ENCODE measurements at regions not wholly inside any gene's neighbourhood (a gene's known extent, or its start where the extent isn't known, plus 50 kb on each side); places are given as distances from the start of the nearest gene placed in this dataset.

- no peak for DNase-seq (ENCODE audit: low spot score)
Measured at GRCh38 chr14:97655169-97655948, 858.2 kb downstream of the VRK1 start.

GRCh38 chr14:97657609-97658008 is 860.4 kb downstream of the VRK1 start:
- no peak for DNase-seq (ENCODE audit: low spot score)

GRCh38 chr14:97687944-97688630 is 890.9 kb downstream of the VRK1 start:
- DNase-seq (ENCODE audit: low spot score), result no peak

GRCh38 chr14:97688631-97689336 is 891.6 kb downstream of the VRK1 start:
- DNase-seq (ENCODE audit: low spot score), result no peak

DNA sequence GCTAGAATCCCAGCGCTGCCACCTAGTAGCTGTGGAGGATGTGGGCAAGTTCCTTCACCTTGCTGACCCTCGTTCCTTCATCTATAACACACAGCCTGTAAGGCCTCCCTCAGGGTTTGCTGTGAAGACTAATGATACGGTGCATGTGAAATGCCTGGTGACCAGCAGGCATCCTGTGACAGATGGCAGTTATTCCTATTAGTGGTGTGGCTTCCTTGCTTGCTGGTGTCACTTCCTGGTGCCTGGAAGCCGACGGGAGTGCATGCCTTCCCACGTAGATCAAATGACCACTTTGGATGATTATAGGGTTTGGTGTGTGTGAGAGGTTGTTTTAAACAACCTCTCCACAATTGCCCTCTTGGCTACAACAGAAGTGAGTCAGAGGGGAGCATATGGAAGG is 894.9 kb downstream of the VRK1 start:
- no peak for DNase-seq (ENCODE audit: low spot score)

DNA sequence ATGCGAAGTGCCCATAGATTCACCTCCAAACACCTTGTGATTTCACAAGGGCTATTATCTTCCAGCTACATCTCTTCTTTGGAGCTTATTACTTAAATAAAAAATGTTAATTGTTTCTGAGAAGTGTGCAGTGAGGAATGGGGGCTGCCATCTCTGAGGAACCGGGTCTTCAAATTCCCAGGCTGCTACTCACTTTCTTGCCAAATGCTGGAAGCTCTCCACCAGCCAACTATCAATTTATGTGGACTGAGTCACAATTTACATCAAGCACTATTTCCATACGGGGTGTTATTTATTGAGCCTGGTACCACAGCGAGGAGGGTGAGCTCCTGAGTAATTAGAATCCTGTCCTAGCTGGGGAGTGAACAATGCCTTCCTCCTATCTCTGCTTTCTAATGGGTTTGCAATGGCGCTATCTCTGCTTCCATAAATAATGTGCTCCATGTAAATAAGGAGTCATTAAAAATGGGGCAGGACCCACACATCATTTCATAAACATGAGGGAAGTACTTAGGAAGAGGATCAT is 898.3 kb downstream of the VRK1 start:
- DNase-seq (ENCODE audit: low spot score), result no peak

GRCh38 chr14:97697772-97698171 is 900.6 kb downstream of the VRK1 start:
- DNase-seq (ENCODE audit: low spot score), result no peak

DNA sequence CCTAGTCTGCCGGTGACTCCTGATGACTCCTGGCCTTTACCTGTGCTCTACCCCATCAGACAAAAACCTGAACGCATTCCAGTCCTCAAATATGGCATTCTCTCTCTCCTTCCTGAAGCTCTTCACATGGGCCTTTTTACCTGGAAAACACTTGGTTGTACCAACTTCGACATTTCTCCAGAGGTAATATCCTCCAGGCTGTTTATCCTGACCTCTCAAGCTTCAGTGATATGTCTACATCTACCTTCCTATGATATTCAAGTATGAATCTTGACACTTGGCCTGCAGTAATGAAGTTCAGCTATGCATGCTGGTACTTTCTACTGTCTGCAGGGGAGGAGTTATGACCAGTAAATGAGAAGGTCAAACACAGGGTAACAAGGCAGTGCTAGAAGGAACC is 901.8 kb downstream of the VRK1 start:
- no peak for DNase-seq (ENCODE audit: low spot score)

GRCh38 chr14:97703006-97703760 is 906.0 kb downstream of the VRK1 start:
- DNase-seq (ENCODE audit: low spot score), result no peak

DNA sequence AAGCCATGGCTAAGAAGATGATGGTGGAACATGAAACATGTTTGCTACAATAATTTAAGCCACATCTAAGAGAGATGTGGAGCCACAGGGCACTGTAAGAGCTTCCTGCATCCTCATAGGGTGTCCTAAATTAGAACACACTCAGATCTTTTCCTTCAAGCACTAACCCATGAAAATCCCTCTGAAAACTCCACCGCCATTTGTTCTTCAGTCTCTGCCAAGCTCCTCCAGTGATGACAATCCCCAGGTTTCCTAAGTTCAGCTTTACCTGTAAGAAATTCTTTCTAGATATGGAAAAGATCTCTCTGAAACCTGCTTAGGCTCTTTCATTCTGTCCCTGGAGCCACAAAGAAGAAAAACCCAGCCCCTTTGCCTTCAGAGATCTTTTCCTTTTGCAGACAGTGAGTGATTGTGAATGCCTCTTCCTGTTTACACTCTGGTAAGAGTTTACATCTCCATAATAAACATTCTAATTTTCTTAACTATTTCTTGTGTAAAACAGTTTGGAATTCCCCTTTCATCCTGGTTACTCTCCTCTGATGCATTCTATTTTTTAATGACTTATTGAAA is 907.2 kb downstream of the VRK1 start:
- no peak for DNase-seq (ENCODE audit: low spot score)

- DNase-seq (ENCODE audit: low spot score), result no peak
Measured at GRCh38 chr14:97705107-97705506, 907.9 kb downstream of the VRK1 start.

DNA sequence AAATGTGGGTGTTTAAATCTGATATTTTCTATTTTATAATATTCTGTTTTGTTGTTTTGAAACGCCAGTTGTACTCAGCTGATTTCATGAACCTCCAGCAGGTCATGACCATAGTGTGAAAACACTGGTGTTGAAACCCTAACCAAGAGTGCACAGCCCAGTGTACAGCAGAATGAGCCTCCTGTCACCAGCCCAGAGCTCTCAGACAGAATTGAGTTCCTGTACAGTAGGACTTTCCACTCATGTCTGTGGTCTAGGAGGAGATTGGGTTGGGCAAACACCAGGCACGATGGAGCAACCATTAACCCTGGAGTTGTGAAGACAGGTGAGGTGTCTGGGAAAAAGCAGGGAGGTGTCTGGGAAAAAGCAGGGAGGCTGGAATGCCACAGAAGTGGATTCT is 908.8 kb downstream of the VRK1 start:
- no peak for DNase-seq (ENCODE audit: low spot score)

DNA sequence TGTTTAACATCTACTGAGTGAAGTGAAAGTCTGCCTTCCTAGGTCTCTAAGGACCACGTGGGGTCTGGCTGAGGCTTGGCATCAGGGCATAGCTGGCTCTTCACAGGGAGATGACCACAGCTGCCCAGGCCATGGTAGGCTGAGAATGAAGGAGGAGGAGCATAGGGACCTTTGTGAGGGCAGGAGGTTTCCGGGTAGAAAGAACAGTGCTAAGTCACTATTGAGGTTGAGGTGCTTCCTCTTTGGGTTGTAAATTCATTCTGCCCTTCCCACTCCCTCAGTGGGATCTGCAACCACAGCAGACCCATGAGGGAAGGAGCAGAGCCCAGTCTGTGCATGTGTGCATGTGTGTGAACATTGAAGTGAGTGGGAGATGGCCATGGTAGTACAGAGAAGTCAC is 909.6 kb downstream of the VRK1 start:
- DNase-seq (ENCODE audit: low spot score), result no peak

- DNase-seq (ENCODE audit: low spot score), result no peak
Measured at GRCh38 chr14:97707603-97708002, 910.4 kb downstream of the VRK1 start.

DNA sequence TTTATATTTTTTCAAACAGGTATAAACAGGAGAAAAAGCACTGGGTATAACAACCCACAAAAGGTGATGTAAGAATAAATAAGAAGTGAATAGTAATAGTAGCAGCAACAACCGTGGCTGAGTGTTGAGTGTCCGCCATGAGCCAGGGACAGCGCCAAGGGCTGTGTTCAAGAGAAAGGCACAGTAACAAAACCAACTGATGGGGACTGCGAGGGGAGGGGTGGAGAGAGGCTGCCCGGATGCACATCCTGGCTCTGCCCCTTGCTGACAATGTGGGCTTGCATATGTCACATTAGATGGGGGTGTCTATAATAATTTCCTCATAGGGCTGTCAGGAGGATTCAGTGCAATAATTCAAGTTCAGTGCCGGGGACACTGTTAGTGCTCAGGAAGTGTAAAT is 912.4 kb downstream of the VRK1 start:
- DNase-seq (ENCODE audit: low spot score), result no peak

- no peak for DNase-seq (ENCODE audit: low spot score)
Measured at GRCh38 chr14:97710726-97711125, 913.5 kb downstream of the VRK1 start.

DNA sequence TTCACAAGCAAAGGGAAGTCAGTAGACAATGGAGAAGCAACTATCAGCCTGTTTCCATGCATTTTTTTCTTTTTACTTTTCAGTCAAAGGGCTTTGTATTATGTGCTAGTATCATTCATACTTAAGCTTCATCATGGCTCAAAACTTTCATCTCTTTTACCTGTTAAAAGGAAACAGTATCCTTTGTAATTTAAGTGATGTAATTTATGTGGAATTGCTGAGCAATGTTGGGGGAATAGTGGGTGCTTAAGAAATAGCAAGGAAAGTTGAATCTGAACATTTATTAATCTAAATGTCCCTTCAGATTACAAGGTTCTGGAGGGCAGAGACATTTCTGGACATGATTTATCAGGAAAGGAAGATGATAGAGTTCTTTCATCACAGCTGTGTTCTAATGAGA is 915.3 kb downstream of the VRK1 start:
- DNase-seq (ENCODE audit: low spot score), result no peak

- DNase-seq (ENCODE audit: low spot score), result no peak
Measured at GRCh38 chr14:97713023-97713422, 915.8 kb downstream of the VRK1 start.

GRCh38 chr14:97718886-97719442 is 921.8 kb downstream of the VRK1 start:
- no peak for DNase-seq (ENCODE audit: low spot score)

GRCh38 chr14:97719931-97720330 is 922.7 kb downstream of the VRK1 start:
- DNase-seq (ENCODE audit: low spot score), result no peak

GRCh38 chr14:97723351-97723750 is 926.2 kb downstream of the VRK1 start:
- DNase-seq (ENCODE audit: low spot score), result no peak
